HCT116 (cell line): ENCODE measurements at regions not wholly inside any gene's neighbourhood (a gene's known extent, or its start where the extent isn't known, plus 50 kb on each side); places are given as distances from the start of the nearest gene placed in this dataset.

Experiments
- ATAC-seq: fragments of 200-7000 bp; cut with Tn5 transposase; 2 replicates; pipeline ENCODE4 v1.9.1; 2020; ENCODE audit warnings: mild to moderate bottlenecking, moderate library complexity
- BruUV-seq: library from RNA; stranded (reverse); fragments of 400-500 nt; replicated peaks from 2 replicates; lab custom pipeline; 2021; lab: Mats Ljungman, UMichigan
- CTCF ChIA-PET: fragments of 300-600 bp; sonication (Branson Sonifier 250); formaldehyde crosslinking; loops from one replicate; lab custom pipeline; 2021; ENCODE audit warnings: antibody characterized with exemption; lab: Charles Lee
- POLR2A ChIA-PET: fragments of 300-600, 350-600 bp; sonication (Branson Sonifier 250); formaldehyde crosslinking; loops from one replicate; lab custom pipeline; 2021; ENCODE audit warnings: antibody characterized with exemption; lab: Charles Lee
- RAD21 ChIA-PET, 2 experiments: fragments of 300-600 bp; sonication (Branson Sonifier 250); formaldehyde crosslinking; loops; one replicate each; lab custom pipeline; 2023; ENCODE audit warnings: low total read pairs in 2 of 2; ENCODE audit not compliant: uncharacterized antibody in 2 of 2, unreplicated experiment in 2 of 2, low non-redundant PET in 1 of 2; lab: Charles Lee
- DNase-seq: peaks from one replicate; pipeline ENCODE4 v3.0.0-alpha.2; 2010; ENCODE audit warnings: low read depth, low spot score
- H2AFZ ChIP-seq: fragments of 200-600 bp; shearing (Covaris generic), sonication (generic); 2 replicates; pipeline ENCODE4 v1.6.1; 2017; ENCODE audit warnings: low read depth, mixed run types, mixed read lengths, antibody characterized with exemption, low read length; ENCODE audit not compliant: poor library complexity, severe bottlenecking
- H3K27ac ChIP-seq: 2 replicates; pipeline ENCODE4 v1.5.1; 2012; ENCODE audit warnings: low read depth, low read length
- H3K27me3 ChIP-seq: fragments of 200-600 bp; sonication (generic); 2 replicates; pipeline ENCODE4 v1.6.1; 2016; ENCODE audit warnings: mixed run types, low read length, mixed read lengths; ENCODE audit not compliant: insufficient read depth
- H3K36me3 ChIP-seq, 2 experiments: fragments of 200-500 bp in 1 of 2; fragments of 200-600 bp in 1 of 2; sonication (Bioruptor generic) in 1 of 2; sonication (generic) in 1 of 2; 2 replicates each; pipeline versions ENCODE4 v1.5.1 to v1.6.1; 2014 to 2016; ENCODE audit warnings: low read length in 2 of 2, inconsistent platforms in 1 of 2, mixed read lengths in 1 of 2, mixed run types in 1 of 2; ENCODE audit not compliant: insufficient read depth in 2 of 2, control insufficient read depth in 1 of 2
- H3K4me1 ChIP-seq, 2 experiments: fragments of 200-600 bp in 1 of 2; sonication (generic) in 1 of 2; 2 replicates each; pipeline versions ENCODE4 v1.5.1 to v1.6.1; 2012 to 2017; ENCODE audit warnings: low read length in 2 of 2, inconsistent platforms in 1 of 2, mild to moderate bottlenecking in 1 of 2, mixed read lengths in 1 of 2, mixed run types in 1 of 2, moderate library complexity in 1 of 2; ENCODE audit not compliant: insufficient read depth in 2 of 2, control insufficient read depth in 1 of 2
- H3K4me2 ChIP-seq: fragments of 200-600 bp; sonication (generic); 2 replicates; pipeline ENCODE4 v1.6.1; 2017; ENCODE audit warnings: mixed run types, low read length, mixed read lengths
- H3K4me3 ChIP-seq, 2 experiments: fragments of 200-600 bp in 1 of 2; sonication (generic) in 1 of 2; replicated peaks in 1 of 2; 2 replicates each; pipeline ENCODE4 v1.5.1; 2011 to 2016; ENCODE audit warnings: low read length in 2 of 2, control low read depth in 1 of 2, low read depth in 1 of 2, mild to moderate bottlenecking in 1 of 2, mixed read lengths in 1 of 2, mixed run types in 1 of 2
- H3K79me2 ChIP-seq: fragments of 200-600 bp; sonication (generic); 2 replicates; pipeline ENCODE4 v1.6.1; 2017; ENCODE audit warnings: mild to moderate bottlenecking, mixed run types, low read length, moderate library complexity, mixed read lengths; ENCODE audit not compliant: insufficient read depth
- H3K9ac ChIP-seq: fragments of 200-600 bp; sonication (generic); 2 replicates; pipeline ENCODE4 v1.6.1; 2016; ENCODE audit warnings: low read length, mixed read lengths
- H3K9me2 ChIP-seq: fragments of 200-600 bp; sonication (generic), shearing (Covaris generic); 2 replicates; pipeline ENCODE4 v1.6.1; 2017; ENCODE audit warnings: mixed run types, mild to moderate bottlenecking, moderate library complexity; ENCODE audit not compliant: insufficient read depth
- H3K9me3 ChIP-seq, 2 experiments: fragments of 200-500 bp in 1 of 2; fragments of 200-600 bp in 1 of 2; sonication (Bioruptor generic) in 1 of 2; sonication (generic) in 1 of 2; 2 replicates each; pipeline ENCODE4 v1.6.1; 2014 to 2017; ENCODE audit warnings: low read length in 2 of 2, mixed read lengths in 2 of 2, inconsistent platforms in 1 of 2, low read depth in 1 of 2, mild to moderate bottlenecking in 1 of 2, mixed run types in 1 of 2, moderate library complexity in 1 of 2; ENCODE audit not compliant: control insufficient read depth in 1 of 2, insufficient read depth in 1 of 2
- H4K20me1 ChIP-seq: fragments of 200-600 bp; sonication (generic), shearing (Covaris generic); 2 replicates; pipeline ENCODE4 v1.6.1; 2017; ENCODE audit warnings: mixed run types, mild to moderate bottlenecking, moderate library complexity; ENCODE audit not compliant: insufficient read depth
- CTCF ChIP-seq, 3 experiments: fragments of 200-600 bp in 1 of 3; sonication (generic) in 1 of 3; IDR thresholded peaks in 2 of 3; conservative IDR thresholded peaks in 1 of 3; 2 replicates each; pipeline ENCODE4 v1.5.1; 2012 to 2017; ENCODE audit warnings: low read depth in 2 of 3, low read length in 2 of 3, antibody characterized with exemption in 1 of 3, borderline replicate concordance in 1 of 3, control low read depth in 1 of 3, mild to moderate bottlenecking in 1 of 3, mixed read lengths in 1 of 3, mixed run types in 1 of 3, moderate library complexity in 1 of 3; ENCODE audit not compliant: insufficient read depth in 1 of 3
- EZH2phosphoT487 ChIP-seq: fragments of 200-600 bp; IDR thresholded peaks from 2 replicates; pipeline ENCODE4 v1.6.1; 2018; ENCODE audit warnings: antibody characterized with exemption, borderline replicate concordance
- FOSL1 ChIP-seq: IDR thresholded peaks from 2 replicates; pipeline ENCODE4 v1.6.1; 2012; ENCODE audit warnings: low read depth
- JUND ChIP-seq: IDR thresholded peaks from 2 replicates; pipeline ENCODE4 v1.6.1; 2012
- MAX ChIP-seq: IDR thresholded peaks from 2 replicates; pipeline ENCODE4 v1.6.1; 2012
- POLR2A ChIP-seq: IDR thresholded peaks from 2 replicates; pipeline ENCODE4 v1.7.0; 2011; ENCODE audit warnings: borderline replicate concordance; ENCODE audit not compliant: insufficient read depth, insufficient read length; ENCODE audit errors: extremely low read depth
- POLR2AphosphoS5 ChIP-seq: IDR thresholded peaks from 2 replicates; pipeline ENCODE4 v1.6.1; 2011; ENCODE audit warnings: mild to moderate bottlenecking, low read depth, low read length, moderate library complexity
- RAD21 ChIP-seq: IDR thresholded peaks from 2 replicates; pipeline ENCODE4 v1.6.1; 2012; ENCODE audit warnings: low read depth, mild to moderate bottlenecking
- REST ChIP-seq: IDR thresholded peaks from 2 replicates; pipeline ENCODE4 v1.6.1; 2012; ENCODE audit warnings: low read depth
- SRF ChIP-seq: IDR thresholded peaks from 2 replicates; pipeline ENCODE4 v1.6.1; 2012; ENCODE audit warnings: low read depth
- TCF7L2 ChIP-seq: IDR thresholded peaks from 2 replicates; pipeline ENCODE4 v1.7.0; 2011; ENCODE audit warnings: borderline replicate concordance, inconsistent platforms; ENCODE audit not compliant: insufficient read depth, insufficient read length; ENCODE audit errors: extremely low read depth
- YY1 ChIP-seq: IDR thresholded peaks from 2 replicates; pipeline ENCODE4 v1.6.1; 2011; ENCODE audit warnings: low read length, low read depth, moderate library complexity, mild to moderate bottlenecking; ENCODE audit not compliant: insufficient replicate concordance; ENCODE audit errors: extremely low read depth
- ZBTB33 ChIP-seq: IDR thresholded peaks from 2 replicates; pipeline ENCODE4 v1.6.1; 2011; ENCODE audit warnings: mild to moderate bottlenecking, low read length, moderate library complexity; ENCODE audit not compliant: insufficient replicate concordance; ENCODE audit errors: extremely low read depth
- ZFX ChIP-seq: fragments of 450-650 bp; IDR thresholded peaks from 2 replicates; pipeline ENCODE4 v1.6.1; 2017
- ZNF274 ChIP-seq: fragments of 200-500 bp; sonication (Bioruptor generic); IDR thresholded peaks from 2 replicates; pipeline ENCODE4 v1.6.1; 2014; ENCODE audit warnings: mild to moderate bottlenecking, low read depth, low read length, inconsistent platforms
- intact Hi-C: fragments of 100-400 bp; cut with micrococcal nuclease; formaldehyde crosslinking; loops from 2 replicates; pipeline ENCODE4 v1.10.0; 2022

GRCh38 chr2:120438301-120439066 lies 92.5 kb downstream of the INHBB start:
- no TSS peak for BruUV-seq
- H3K4me1 ChIP-seq = peaks cover 10 to 29% of the 10 kb centered on the region in 2 experiments
- no peaks in the 10 kb centered on the region for H3K36me3 ChIP-seq
- H3K27me3 ChIP-seq = no peaks in the 10 kb centered on the region
- POLR2A ChIA-PET = no interaction called here
- TF ChIP-seq EZH2phosphoT487 (no peak), POLR2AphosphoS5 (no peak), RAD21 (no peak), ZNF274 (no peak), YY1 (no peak), MAX (no peak), ZFX (no peak), FOSL1 (no peak), POLR2A (no peak), REST (no peak), JUND (no peak), TCF7L2 (no peak), ZBTB33 (no peak), CTCF (IDR thresholded peaks at IDR 0.05 in 2 of 3, conservative IDR thresholded peaks at IDR 0.05 in 1 of 3; ENCODE audit: borderline replicate concordance in 1 of 3, insufficient read depth in 1 of 3, low read depth in 2 of 3, low read length in 2 of 3) (no peak), SRF (no peak)
- TF ChIP-seq, all 23 proteins: peak for 0
- ATAC-seq (no peak), DNase-seq (no peak)
- Histone ChIP-seq H3K9ac (no peak overlapping the region), H3K9me2 (no peaks in the 10 kb centered on the region), H3K79me2 (no peaks in the 10 kb centered on the region), H3K9me3 (no peaks in the 10 kb centered on the region), H3K4me2 (no peak overlapping the region), H4K20me1 (no peaks in the 10 kb centered on the region), H3K4me3 (no peak overlapping the region), H2AFZ (no peak overlapping the region), H3K27ac (no peak overlapping the region)
- RAD21 ChIA-PET = no interaction called here
- CTCF ChIA-PET = interaction anchor here (1.9 kb wide), 1 partner anchor 95 kb away, joined by 8 read pairs; no protein-coding TSS in a partner anchor
- intact Hi-C loops = loop anchor here (10.0 kb wide), 1 partner anchor 94 kb away; the partner anchor contains the start of gene INHBB
